IMR-90 (cell line): ENCODE measurements at regions not wholly inside any gene's neighbourhood (a gene's known extent, or its start where the extent isn't known, plus 50 kb on each side); places are given as distances from the start of the nearest gene placed in this dataset.

Source experiments
- ATAC-seq: fragments of 200-7000 bp; cut with Tn5 transposase; 2 replicates; pipeline ENCODE4 v1.9.1; 2020; ENCODE audit warnings: low read depth, mild to moderate bottlenecking, moderate library complexity
- BruUV-seq: library from RNA; stranded (reverse); fragments of 400-500 nt; replicated peaks from 2 replicates; lab custom pipeline; 2021; lab: Mats Ljungman, UMichigan
- CTCF ChIA-PET: fragments of 300-600 bp; formaldehyde crosslinking; extraction: SDS; loops from one replicate; lab custom pipeline; 2021; ENCODE audit warnings: antibody characterized with exemption; lab: Yijun Ruan, JAX
- POLR2A ChIA-PET: fragments of 300-600 bp; sonication (Branson Sonifier 250); formaldehyde crosslinking; loops from one replicate; lab custom pipeline; 2022; ENCODE audit warnings: antibody characterized with exemption; ENCODE audit not compliant: unreplicated experiment; lab: Charles Lee
- DNase-seq: peaks from one replicate; pipeline ENCODE4 v3.0.0; 2013
- H2AFZ ChIP-seq: replicated peaks from 2 replicates; pipeline ENCODE3; 2013; ENCODE audit warnings: low read length, mild to moderate bottlenecking; ENCODE audit not compliant: poor library complexity
- H2AK5ac ChIP-seq: 2 replicates; pipeline ENCODE4 v1.6.1; 2013; ENCODE audit warnings: low read depth, low read length, inconsistent platforms
- H2AK9ac ChIP-seq: replicated peaks from 2 replicates; pipeline ENCODE3; 2013; ENCODE audit warnings: mild to moderate bottlenecking, low read depth, low read length, moderate library complexity; ENCODE audit not compliant: poor library complexity
- H2BK120ac ChIP-seq: 2 replicates; pipeline ENCODE4 v1.6.1; 2013; ENCODE audit warnings: low read depth, low read length, inconsistent platforms
- H2BK15ac ChIP-seq: 3 replicates; pipeline ENCODE4 v1.6.1; 2013; ENCODE audit warnings: low read depth, low read length, inconsistent platforms
- H2BK20ac ChIP-seq: 2 replicates; pipeline ENCODE4 v1.6.1; 2013; ENCODE audit warnings: low read depth, mild to moderate bottlenecking, inconsistent platforms, low read length, moderate library complexity
- H2BK5ac ChIP-seq: 2 replicates; pipeline ENCODE4 v1.6.1; 2013; ENCODE audit warnings: mild to moderate bottlenecking, low read depth, low read length, inconsistent platforms; ENCODE audit not compliant: poor library complexity, severe bottlenecking
- H3K14ac ChIP-seq: replicated peaks from 2 replicates; pipeline ENCODE4 v1.6.1; 2013; ENCODE audit warnings: low read depth, low read length, inconsistent platforms
- H3K18ac ChIP-seq: 2 replicates; pipeline ENCODE4 v1.6.1; 2013; ENCODE audit warnings: low read depth, low read length, control low read depth
- H3K23ac ChIP-seq: 2 replicates; pipeline ENCODE4 v1.6.1; 2013; ENCODE audit warnings: low read depth, low read length, inconsistent platforms
- H3K27ac ChIP-seq: 2 replicates; pipeline ENCODE4 v1.5.1; 2013; ENCODE audit warnings: mild to moderate bottlenecking, control low read depth, low read length; ENCODE audit not compliant: insufficient read depth
- H3K27me3 ChIP-seq: 2 replicates; pipeline ENCODE4 v1.6.1; 2013; ENCODE audit warnings: low read length; ENCODE audit not compliant: control insufficient read depth, insufficient read depth
- H3K36me3 ChIP-seq: 2 replicates; pipeline ENCODE4 v1.6.1; 2013; ENCODE audit warnings: low read length, mixed read lengths; ENCODE audit not compliant: control insufficient read depth, insufficient read depth
- H3K4ac ChIP-seq: 2 replicates; pipeline ENCODE4 v1.6.1; 2013; ENCODE audit warnings: low read depth, low read length, inconsistent platforms
- H3K4me1 ChIP-seq: 2 replicates; pipeline ENCODE4 v1.6.1; 2013; ENCODE audit warnings: low read length, mixed read lengths; ENCODE audit not compliant: control insufficient read depth, insufficient read depth
- H3K4me2 ChIP-seq: 2 replicates; pipeline ENCODE4 v1.6.1; 2013; ENCODE audit warnings: low read depth, mild to moderate bottlenecking, control low read depth, low read length, moderate library complexity
- H3K4me3 ChIP-seq: 2 replicates; pipeline ENCODE4 v1.5.1; 2013; ENCODE audit warnings: low read depth, mild to moderate bottlenecking, control low read depth, low read length, moderate library complexity; ENCODE audit not compliant: insufficient read depth
- H3K56ac ChIP-seq: 2 replicates; pipeline ENCODE4 v1.6.1; 2013; ENCODE audit warnings: low read length, inconsistent platforms; ENCODE audit not compliant: insufficient read depth; ENCODE audit errors: extremely low read depth
- H3K79me1 ChIP-seq, 2 experiments: 2 replicates each; pipeline ENCODE4 v1.6.1; 2013; ENCODE audit warnings: low read length in 2 of 2, inconsistent platforms in 1 of 2, low read depth in 1 of 2
- H3K9ac ChIP-seq: 2 replicates; pipeline ENCODE4 v1.6.1; 2013; ENCODE audit warnings: low read depth, low read length, control low read depth
- H3K9me1 ChIP-seq: 2 replicates; pipeline ENCODE4 v1.6.1; 2013; ENCODE audit warnings: low read length, inconsistent platforms; ENCODE audit not compliant: insufficient read depth
- H3K9me3 ChIP-seq: 2 replicates; pipeline ENCODE4 v1.6.1; 2013; ENCODE audit warnings: low read length; ENCODE audit not compliant: control insufficient read depth, insufficient read depth
- H4K20me1 ChIP-seq: 2 replicates; pipeline ENCODE4 v1.6.1; 2013; ENCODE audit warnings: low read length, inconsistent platforms; ENCODE audit not compliant: insufficient read depth
- H4K5ac ChIP-seq: 2 replicates; pipeline ENCODE4 v1.6.1; 2013; ENCODE audit warnings: mild to moderate bottlenecking, low read depth, low read length, control low read depth
- H4K8ac ChIP-seq, 2 experiments: 2 replicates each; pipeline ENCODE4 v1.6.1; 2013; ENCODE audit warnings: low read depth in 2 of 2, low read length in 2 of 2, control low read depth in 1 of 2, inconsistent platforms in 1 of 2
- H4K91ac ChIP-seq: 2 replicates; pipeline ENCODE4 v1.6.1; 2013; ENCODE audit warnings: low read depth, low read length, inconsistent platforms; ENCODE audit not compliant: insufficient read depth
- CHD1 ChIP-seq: IDR thresholded peaks from 2 replicates; pipeline ENCODE4 v1.6.1; 2012; ENCODE audit warnings: low read depth, low read length, improper control_type of control experiment
- FOS ChIP-seq: fragments of 150-350 bp; IDR thresholded peaks from 2 replicates; pipeline ENCODE4 v1.6.1; 2016; ENCODE audit warnings: low read depth, low read length
- MAZ ChIP-seq: IDR thresholded peaks from 2 replicates; pipeline ENCODE4 v1.6.1; 2012; ENCODE audit warnings: low read depth, mild to moderate bottlenecking, low read length, improper control_type of control experiment, moderate library complexity, borderline replicate concordance
- RAD21 ChIP-seq: IDR thresholded peaks from 2 replicates; pipeline ENCODE4 v1.6.1; 2012; ENCODE audit warnings: low read length, improper control_type of control experiment
- RFX5 ChIP-seq: IDR thresholded peaks from 2 replicates; pipeline ENCODE4 v1.8.0; 2012; ENCODE audit warnings: low read depth, mild to moderate bottlenecking, low read length, moderate library complexity
- SMC3 ChIP-seq: fragments of 150-350 bp; IDR thresholded peaks from 2 replicates; pipeline ENCODE4 v1.6.1; 2016; ENCODE audit warnings: low read depth, mild to moderate bottlenecking, antibody characterized with exemption, low read length, moderate library complexity
- WGBS, 2 experiments: methylation state at CpG; one replicate each; pipeline versions ENCODE4 v1.1.5 to v1.1.7; 2013; ENCODE audit warnings: missing lambda C conversion rate in 2 of 2; ENCODE audit not compliant: insufficient read length in 1 of 2; ENCODE audit errors: extremely low coverage in 2 of 2; 5-methylcytosine and 5-hydroxymethylcytosine counted together
- dilution Hi-C: fragments of 300-500 bp; cut with HindIII; formaldehyde crosslinking; loops from one replicate; pipeline ENCODE4 v1.14.3; 2018; ENCODE audit warnings: low sequenced_read_pairs; ENCODE audit not compliant: unreplicated experiment
- in situ Hi-C: fragments of 300-500 bp; cut with MboI; formaldehyde crosslinking; loops from 3 replicates; pipeline ENCODE4 v1.14.3; 2019; ENCODE audit warnings: low sequenced_read_pairs, inconsistent platforms, mixed read lengths
- intact Hi-C: fragments of 100-400 bp; cut with micrococcal nuclease; formaldehyde crosslinking; loops from 2 replicates; pipeline ENCODE4 v1.10.0; 2022

GRCh38 chr11:87422566-87422965 lies 384.8 kb downstream of the TMEM135 start:
- Histone ChIP-seq H3K79me1 (no peaks in the 10 kb centered on the region), H3K4me3 (no peak overlapping the region), H2AK5ac (no peak overlapping the region), H3K4ac (peak overlapping the region; percentile 59), H3K18ac (peak overlapping the region; percentile 38; the same call in 1 of the 2 replicates), H3K27me3 (no peaks in the 10 kb centered on the region), H3K4me1 (peaks cover 13% of the 10 kb centered on the region), H4K8ac (peak overlapping the region; percentile 59; a peak in 2 of 4 replicates), H4K5ac (peak overlapping the region; percentile 46; the same call in 1 of the 2 replicates), H3K27ac (no peak overlapping the region), H3K56ac (no peak overlapping the region), H3K23ac (no peak overlapping the region), H2BK15ac (peak overlapping the region; percentile 1; the same call in 1 of the 3 replicates), H2AFZ (peak overlapping the region; percentile 36), H3K14ac (peak overlapping the region; percentile 12; the same call in 1 of the 2 replicates), H2AK9ac (no peak overlapping the region), H3K9ac (no peak overlapping the region), H4K91ac (peak overlapping the region; percentile 67), H2BK5ac (peak overlapping the region; percentile 35), H2BK120ac (peak overlapping the region; percentile 70), H3K36me3 (no peaks in the 10 kb centered on the region), H2BK20ac (peak overlapping the region; percentile 55), H3K4me2 (no peak overlapping the region), H3K9me1 (peaks cover 9% of the 10 kb centered on the region), H3K9me3 (no peaks in the 10 kb centered on the region), H4K20me1 (no peaks in the 10 kb centered on the region)
- dilution Hi-C loops: no loop called here
- intact Hi-C loops: no loop called here
- no TSS peak for BruUV-seq
- in situ Hi-C loops: loop anchor here (5.0 to 25.0 kb wide), 2 partner anchors 70 to 485 kb away; no protein-coding TSS in a partner anchor
- no peak for TF ChIP-seq CHD1
- no peak for TF ChIP-seq SMC3
- TF ChIP-seq FOS: no peak
- TF ChIP-seq RAD21: no peak
- TF ChIP-seq RFX5: no peak
- TF ChIP-seq MAZ: no peak
- no peak for ATAC-seq
- ChIA-PET POLR2A (interaction anchor here (0.5 kb wide), 1 partner anchor 484 kb away, joined by 3 read pairs; no protein-coding TSS in a partner anchor), CTCF (interaction anchor here (1.1 to 2.1 kb wide), 3 partner anchors 21 to 69 kb away, joined by 3 to 7 read pairs (median 3); no protein-coding TSS in a partner anchor)
- DNase-seq: peak; percentile 22
- WGBS, 2 experiments: no CpG with 5 or more reads among the region's 3 CpGs
